Ovary (tissue), 7 donors: ENCODE measurements at regions not wholly inside any gene's neighbourhood (a gene's known extent, or its start where the extent isn't known, plus 50 kb on each side); places are given as distances from the start of the nearest gene placed in this dataset.

Source experiments
- DNase-seq, 5 donors: peaks; one replicate each; pipeline ENCODE4 v3.0.0-alpha.2; 2019 to 2020
- H3K27ac ChIP-seq, 2 donors: fragments of 200-600 bp; one replicate each; pipeline versions ENCODE4 v1.5.1 to v1.8.0; 2019 to 2022
- H3K27me3 ChIP-seq: fragments of 200-600 bp; one replicate; pipeline ENCODE4 v1.8.0; 2022
- H3K36me3 ChIP-seq: fragments of 200-600 bp; sonication (generic); one replicate; pipeline ENCODE4 v1.5.1; 2019
- H3K4me1 ChIP-seq: one replicate; pipeline ENCODE4 v1.8.1; 2013; ENCODE audit warnings: mild to moderate bottlenecking, moderate library complexity; ENCODE audit not compliant: insufficient read depth
- H3K4me3 ChIP-seq: fragments of 200-600 bp; sonication (generic); one replicate; pipeline ENCODE4 v1.5.1; 2017
- H3K9me3 ChIP-seq, 2 donors: fragments of 200-600 bp in 1 of 2; sonication (generic) in 1 of 2; one replicate each; pipeline versions ENCODE4 v1.5.1 to v1.8.1; 2013 to 2019; ENCODE audit warnings: mild to moderate bottlenecking in 1 of 2, moderate library complexity in 1 of 2
- CTCF ChIP-seq, 3 donors: fragments of 450-650 bp in 2 of 3; fragments of 200-600 bp in 1 of 3; IDR thresholded peaks; one replicate each; pipeline versions ENCODE4 v1.5.1 to v1.8.0; 2016 to 2022; ENCODE audit warnings: antibody characterized with exemption in 3 of 3, mild to moderate bottlenecking in 1 of 3
- EP300 ChIP-seq: sonication (generic); formaldehyde crosslinking; IDR thresholded peaks from one replicate; pipeline ENCODE4 v1.6.1; 2017; ENCODE audit warnings: antibody characterized with exemption
- POLR2A ChIP-seq: fragments of 450-650 bp; IDR thresholded peaks from one replicate; pipeline ENCODE4 v1.6.1; 2017; ENCODE audit warnings: antibody characterized with exemption, mild to moderate bottlenecking, moderate library complexity
- WGBS, 3 donors: extraction: QIAGEN DNeasy Blood & Tissue Kit in 1 of 3; methylation state at CpG; one replicate each; pipeline versions ENCODE4 v1.1.5 to v1.1.7; 2013 to 2017; 5-methylcytosine and 5-hydroxymethylcytosine counted together
- intact Hi-C, 4 donors: fragments of 100-400 bp; cut with DNase I; formaldehyde crosslinking; loops; one replicate each; pipeline versions ENCODE4 v1.11.0 to v1.15.1; 2022 to 2023
- donor health status: DM: no; HTN: no; CAD: no; lungs with moderate emphysema.
- donor health status: DM: no; HTN: no; CAD: no.
- donor health status: Bipolar disorder and iron deficiency.
- donor health status: DM: no; HTN: no; CAD: no.
- donor health status: DM: yes; HTN: yes; CAD: no.

- WGBS, 3 donors, result 94 to 95% (median 94%) methylated on average over 8 of the region's 8 CpGs
These were observed 193.0 kb upstream of the NBEA start for GRCh38 chr13:34749046-34749445.

GRCh38 chr13:34750078-34750931, 191.8 kb upstream of the NBEA start:
- Histone ChIP-seq H3K4me3 (peak overlapping the region; percentile 19), H3K27ac (no peak overlapping the region), H3K36me3 (no peaks in the 10 kb centered on the region), H3K4me1 (peaks cover 12% of the 10 kb centered on the region), H3K27me3 (no peaks in the 10 kb centered on the region), H3K9me3 (no peaks in the 10 kb centered on the region)
- TF ChIP-seq CTCF (IDR thresholded peaks at IDR 0.05) (no peak), EP300 (no peak), POLR2A (no peak)
- WGBS, 3 donors, result 5 to 6% (median 6%) methylated on average over 21 of the region's 21 CpGs
- intact Hi-C loops, result no loop called here
- peak; percentile 42 to 71 (median 51) for DNase-seq

More at GRCh38 chr13:34749046-34749445, 193.0 kb upstream of the NBEA start:
- Histone ChIP-seq H3K4me1 (peaks cover 12% of the 10 kb centered on the region), H3K9me3 (no peaks in the 10 kb centered on the region), H3K27ac (no peak overlapping the region), H3K4me3 (no peak overlapping the region), H3K36me3 (no peaks in the 10 kb centered on the region), H3K27me3 (no peaks in the 10 kb centered on the region)
- no peak for DNase-seq
- intact Hi-C loops, result no loop called here
- TF ChIP-seq EP300, result no peak
- no peak for TF ChIP-seq CTCF (IDR thresholded peaks at IDR 0.05)
- TF ChIP-seq POLR2A, result no peak

- intact Hi-C loops, result no loop called here
- no peaks in the 10 kb centered on the region for H3K36me3 ChIP-seq
- H3K27ac ChIP-seq, result no peak overlapping the region
- no peak for DNase-seq
- WGBS, 3 donors, result 58 to 65% (median 63%) methylated on average over 3 of the region's 3 CpGs
- peaks cover 12% of the 10 kb centered on the region for H3K4me1 ChIP-seq
- TF ChIP-seq CTCF (IDR thresholded peaks at IDR 0.05) (no peak), POLR2A (no peak), EP300 (no peak)
- no peak overlapping the region for H3K4me3 ChIP-seq
- no peaks in the 10 kb centered on the region for H3K27me3 ChIP-seq
- no peaks in the 10 kb centered on the region for H3K9me3 ChIP-seq
These were observed 191.0 kb upstream of the NBEA start for GRCh38 chr13:34751044-34751443.

GRCh38 chr13:34751492-34751891, 190.6 kb upstream of the NBEA start:
- H3K27me3 ChIP-seq, result no peaks in the 10 kb centered on the region
- no peak overlapping the region for H3K4me3 ChIP-seq
- no peak for DNase-seq
- H3K36me3 ChIP-seq, result no peaks in the 10 kb centered on the region
- WGBS, 3 donors, result 91 to 95% (median 93%) methylated on average over 3 of the region's 3 CpGs
- peaks cover 12% of the 10 kb centered on the region for H3K4me1 ChIP-seq
- TF ChIP-seq POLR2A, result no peak
- TF ChIP-seq EP300, result no peak
- TF ChIP-seq CTCF (IDR thresholded peaks at IDR 0.05), result no peak
- H3K27ac ChIP-seq, result no peak overlapping the region
- intact Hi-C loops, result no loop called here
- H3K9me3 ChIP-seq, result no peaks in the 10 kb centered on the region
